ENCODE measurements at regions not wholly inside any gene's neighbourhood (a gene's known extent, or its start where the extent isn't known, plus 50 kb on each side); places are given as distances from the start of the nearest gene placed in this dataset.

GRCh38 chr3:107068980-107069379, 308.3 kb upstream of the CCDC54 start:
- no peak for TF ChIP-seq CTCF (IDR thresholded peaks at IDR 0.05; ENCODE audit: low read length)
- no peak for TF ChIP-seq EZH2 (IDR thresholded peaks at IDR 0.05; ENCODE audit: borderline replicate concordance, low read length)
- Histone ChIP-seq H3K9ac (ENCODE audit: low read length) (no peak overlapping the region), H3K36me3 (ENCODE audit: insufficient read depth, low read length) (no peaks in the 10 kb centered on the region), H3K27me3 (ENCODE audit: insufficient read depth, low read length) (no peaks in the 10 kb centered on the region), H3K4me3 (ENCODE audit: low read depth, low read length, poor library complexity, severe bottlenecking) (no peak overlapping the region), H3K4me2 (ENCODE audit: low read length) (no peak overlapping the region), H3K27ac (ENCODE audit: low read depth, low read length, poor library complexity, severe bottlenecking) (no peak overlapping the region), H2AFZ (ENCODE audit: low read length) (no peak overlapping the region), H3K4me1 (ENCODE audit: insufficient read depth, low read length, severe bottlenecking) (no peaks in the 10 kb centered on the region), H3F3A (ENCODE audit: insufficient read depth, low read length) (no peaks in the 10 kb centered on the region), H4K20me1 (ENCODE audit: insufficient read depth, low read length) (no peaks in the 10 kb centered on the region), H3K79me2 (ENCODE audit: insufficient read depth, low read length) (no peaks in the 10 kb centered on the region), H3K9me3 (ENCODE audit: low read length) (no peaks in the 10 kb centered on the region), H3K9me2 (ENCODE audit: low read depth, low read length) (no peaks in the 10 kb centered on the region)

- Histone ChIP-seq H3K79me2 (ENCODE audit: insufficient read depth, low read length) (no peaks in the 10 kb centered on the region), H3K9ac (ENCODE audit: low read length) (no peak overlapping the region), H3K27me3 (ENCODE audit: insufficient read depth, low read length) (no peaks in the 10 kb centered on the region), H3K4me3 (ENCODE audit: low read depth, low read length, poor library complexity, severe bottlenecking) (no peak overlapping the region), H3K36me3 (ENCODE audit: insufficient read depth, low read length) (no peaks in the 10 kb centered on the region), H2AFZ (ENCODE audit: low read length) (no peak overlapping the region), H3K4me1 (ENCODE audit: insufficient read depth, low read length, severe bottlenecking) (no peaks in the 10 kb centered on the region), H4K20me1 (ENCODE audit: insufficient read depth, low read length) (no peaks in the 10 kb centered on the region), H3K27ac (ENCODE audit: low read depth, low read length, poor library complexity, severe bottlenecking) (no peak overlapping the region), H3K4me2 (ENCODE audit: low read length) (no peak overlapping the region), H3F3A (ENCODE audit: insufficient read depth, low read length) (no peaks in the 10 kb centered on the region), H3K9me2 (ENCODE audit: low read depth, low read length) (no peaks in the 10 kb centered on the region), H3K9me3 (ENCODE audit: low read length) (no peaks in the 10 kb centered on the region)
- TF ChIP-seq CTCF (IDR thresholded peaks at IDR 0.05; ENCODE audit: low read length) (no peak), EZH2 (IDR thresholded peaks at IDR 0.05; ENCODE audit: borderline replicate concordance, low read length) (no peak)
Observed at GRCh38 chr3:107076946-107077345, 300.3 kb upstream of the CCDC54 start.

GRCh38 chr3:107077391-107077790, 299.8 kb upstream of the CCDC54 start:
- H2AFZ ChIP-seq (ENCODE audit: low read length): no peak overlapping the region
- no peaks in the 10 kb centered on the region for H3K4me1 ChIP-seq (ENCODE audit: insufficient read depth, low read length, severe bottlenecking)
- H3K9ac ChIP-seq (ENCODE audit: low read length): no peak overlapping the region
- TF ChIP-seq CTCF (IDR thresholded peaks at IDR 0.05; ENCODE audit: low read length) (no peak), EZH2 (IDR thresholded peaks at IDR 0.05; ENCODE audit: borderline replicate concordance, low read length) (no peak)
- H3K4me3 ChIP-seq (ENCODE audit: low read depth, low read length, poor library complexity, severe bottlenecking): no peak overlapping the region
- H3K27ac ChIP-seq (ENCODE audit: low read depth, low read length, poor library complexity, severe bottlenecking): no peak overlapping the region
- H3K79me2 ChIP-seq (ENCODE audit: insufficient read depth, low read length): no peaks in the 10 kb centered on the region
- H3K36me3 ChIP-seq (ENCODE audit: insufficient read depth, low read length): no peaks in the 10 kb centered on the region
- H3F3A ChIP-seq (ENCODE audit: insufficient read depth, low read length): no peaks in the 10 kb centered on the region
- no peaks in the 10 kb centered on the region for H4K20me1 ChIP-seq (ENCODE audit: insufficient read depth, low read length)
- H3K9me2 ChIP-seq (ENCODE audit: low read depth, low read length): no peaks in the 10 kb centered on the region
- no peaks in the 10 kb centered on the region for H3K9me3 ChIP-seq (ENCODE audit: low read length)
- no peaks in the 10 kb centered on the region for H3K27me3 ChIP-seq (ENCODE audit: insufficient read depth, low read length)
- no peak overlapping the region for H3K4me2 ChIP-seq (ENCODE audit: low read length)

Measured in OCI-LY1 (cell line).